SJSA1 (cell line): ENCODE measurements at regions not wholly inside any gene's neighbourhood (a gene's known extent, or its start where the extent isn't known, plus 50 kb on each side); places are given as distances from the start of the nearest gene placed in this dataset.

ENCODE experiments used
- DNase-seq, 2 experiments: peaks; one replicate each; pipeline ENCODE4 v3.0.0-alpha.2; 2015 to 2020; ENCODE audit warnings: low spot score in 2 of 2, low read depth in 1 of 2
- H3K27ac ChIP-seq: fragments of 250-450 bp; sonication (Bioruptor Pico); 2 replicates; pipeline ENCODE4 v1.5.1; 2020; ENCODE audit warnings: mild to moderate bottlenecking, moderate library complexity
- H3K27me3 ChIP-seq: fragments of 250-450 bp; sonication (Bioruptor Pico); replicated peaks from 2 replicates; pipeline ENCODE4 v1.5.1; 2020; ENCODE audit warnings: mild to moderate bottlenecking, moderate library complexity
- H3K36me3 ChIP-seq: fragments of 250-450 bp; sonication (Bioruptor Pico); 2 replicates; pipeline ENCODE4 v1.5.1; 2020; ENCODE audit warnings: mild to moderate bottlenecking
- H3K4me1 ChIP-seq: fragments of 250-450 bp; sonication (Bioruptor Pico); replicated peaks from 2 replicates; pipeline ENCODE4 v1.6.1; 2021; ENCODE audit warnings: mild to moderate bottlenecking
- H3K4me3 ChIP-seq: fragments of 250-450 bp; sonication (Bioruptor Pico); 2 replicates; pipeline ENCODE4 v1.5.1; 2020; ENCODE audit warnings: mild to moderate bottlenecking
- H3K9me3 ChIP-seq: fragments of 250-450 bp; sonication (Bioruptor Pico); replicated peaks from 2 replicates; pipeline ENCODE4 v1.5.1; 2020; ENCODE audit warnings: mild to moderate bottlenecking

DNA sequence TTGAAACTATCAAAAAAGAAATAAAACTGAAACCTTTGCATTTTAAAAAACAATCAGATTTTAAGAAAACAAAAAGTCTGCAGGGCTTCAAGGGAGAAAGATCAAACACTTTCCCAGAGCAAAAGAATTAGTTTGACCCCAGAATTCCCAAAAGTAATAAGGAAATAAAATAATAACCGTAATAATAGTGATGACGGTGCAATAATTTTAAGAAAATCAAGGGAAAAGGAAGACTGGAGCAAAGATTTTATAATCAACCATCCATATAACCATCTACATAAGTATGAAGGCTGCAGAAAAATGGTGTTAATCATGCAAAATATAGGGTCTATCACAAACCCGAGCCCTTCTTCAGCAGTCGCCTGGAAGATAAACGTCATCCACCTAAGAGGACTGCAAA lies 634.8 kb downstream of the GALR1 start:
- peaks cover 3% of the 10 kb centered on the region for H3K9me3 ChIP-seq
- no peak for DNase-seq
- no peak overlapping the region for H3K4me3 ChIP-seq
- H3K36me3 ChIP-seq, result no peaks in the 10 kb centered on the region
- H3K27me3 ChIP-seq, result no peaks in the 10 kb centered on the region
- no peak overlapping the region for H3K27ac ChIP-seq
- no peaks in the 10 kb centered on the region for H3K4me1 ChIP-seq

DNA sequence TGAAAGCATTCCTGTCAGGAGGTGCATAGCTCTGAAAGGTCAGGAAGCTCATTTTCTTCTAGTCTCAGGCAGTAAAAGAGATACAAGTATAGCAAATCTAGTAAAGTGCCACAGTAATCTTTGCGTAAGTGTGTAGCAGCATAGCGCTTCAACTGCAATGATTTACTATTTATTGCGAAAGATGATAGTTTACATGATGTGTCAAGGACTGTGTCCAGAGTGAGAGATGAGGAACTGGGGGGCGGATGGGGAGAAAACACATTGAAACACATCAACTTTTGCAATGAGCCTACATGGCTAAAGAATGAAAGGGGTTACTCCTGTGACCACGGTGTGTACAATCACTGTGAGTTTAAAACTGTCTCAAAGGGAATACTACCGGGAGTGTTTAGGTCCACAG lies 644.4 kb downstream of the GALR1 start:
- Histone ChIP-seq H3K27me3 (no peaks in the 10 kb centered on the region), H3K36me3 (no peaks in the 10 kb centered on the region), H3K9me3 (peaks cover 8% of the 10 kb centered on the region; the same call in 1 of the 2 replicates), H3K27ac (no peak overlapping the region), H3K4me3 (no peak overlapping the region), H3K4me1 (no peaks in the 10 kb centered on the region)
- DNase-seq, result no peak

DNA sequence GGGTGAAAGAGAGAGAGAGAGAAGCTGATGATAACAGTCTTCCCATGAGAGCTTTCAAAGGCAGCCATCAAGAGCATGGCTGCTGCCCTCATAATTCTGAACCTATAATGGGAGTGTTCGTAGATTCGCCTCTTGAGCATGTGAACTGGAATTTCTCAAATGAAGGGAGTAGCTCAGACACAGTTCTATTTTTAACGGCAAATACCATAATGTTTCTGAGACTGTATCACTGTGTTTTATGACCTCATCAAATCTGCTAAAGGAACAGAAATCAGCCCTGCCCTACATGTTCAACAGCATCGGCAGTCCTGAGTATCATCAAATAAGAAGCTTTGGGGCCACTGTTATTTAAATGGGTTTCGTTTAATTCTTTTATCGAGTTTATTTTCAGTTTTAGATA lies 645.6 kb downstream of the GALR1 start:
- Histone ChIP-seq H3K36me3 (no peaks in the 10 kb centered on the region), H3K27ac (no peak overlapping the region), H3K27me3 (no peaks in the 10 kb centered on the region), H3K9me3 (peaks cover 8% of the 10 kb centered on the region; the same call in 1 of the 2 replicates), H3K4me3 (no peak overlapping the region), H3K4me1 (no peaks in the 10 kb centered on the region)
- DNase-seq, result no peak

DNA sequence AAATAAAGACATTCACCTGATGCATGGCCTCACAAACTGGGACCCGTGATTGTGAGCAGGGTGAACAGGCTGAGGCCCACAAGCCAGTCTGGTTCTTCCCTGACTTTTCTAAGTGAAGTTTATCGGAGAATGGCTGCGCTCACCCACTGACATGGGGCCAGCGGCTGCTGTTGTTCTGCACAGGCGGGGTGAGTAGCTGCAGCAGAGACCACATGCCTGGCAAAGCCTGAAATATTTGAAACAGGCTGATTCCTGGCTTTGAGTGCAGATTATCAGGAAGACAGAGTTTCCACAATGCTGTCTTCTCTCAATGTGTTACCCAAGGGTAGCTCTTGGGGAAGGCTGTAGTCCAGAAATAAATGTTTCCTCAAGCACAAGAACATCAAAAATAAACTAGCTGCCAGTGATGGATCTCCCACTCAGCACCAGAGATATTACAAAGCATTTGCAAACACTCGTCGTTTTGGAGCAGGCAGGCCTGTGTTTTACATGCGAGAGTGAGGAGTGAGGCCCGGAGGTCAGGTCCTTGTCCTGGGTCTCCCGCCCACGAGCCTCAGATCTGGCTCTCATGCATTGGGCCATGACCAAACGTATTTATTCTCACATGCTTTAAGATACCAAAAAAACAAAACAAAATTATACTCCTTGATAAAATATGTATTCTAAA lies 647.1 kb downstream of the GALR1 start:
- no peak for DNase-seq
- no peaks in the 10 kb centered on the region for H3K4me1 ChIP-seq
- no peak overlapping the region for H3K27ac ChIP-seq
- no peak overlapping the region for H3K4me3 ChIP-seq
- no peaks in the 10 kb centered on the region for H3K27me3 ChIP-seq
- peaks cover 8% of the 10 kb centered on the region; the same call in 1 of the 2 replicates for H3K9me3 ChIP-seq
- H3K36me3 ChIP-seq, result no peaks in the 10 kb centered on the region

DNA sequence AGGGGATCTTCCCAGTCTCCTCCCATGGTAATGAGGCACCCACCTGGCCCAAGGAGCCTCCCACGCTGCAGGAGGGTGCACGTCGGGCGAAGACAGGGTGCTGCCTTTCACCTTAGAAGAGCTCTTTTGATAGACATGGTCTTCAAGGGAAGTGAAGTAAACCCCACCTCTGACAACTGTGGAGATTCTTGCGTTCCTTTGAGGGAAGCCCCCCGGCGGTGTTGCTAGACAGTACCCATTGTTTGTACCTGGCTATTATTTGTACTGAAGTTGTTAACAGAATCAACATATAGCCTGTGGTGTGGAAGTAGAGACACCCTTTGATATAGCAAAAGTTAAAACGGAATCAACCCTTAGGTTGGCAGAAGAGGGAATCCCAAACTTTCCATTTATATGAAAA lies 648.0 kb downstream of the GALR1 start:
- Histone ChIP-seq H3K4me3 (no peak overlapping the region), H3K36me3 (no peaks in the 10 kb centered on the region), H3K9me3 (peaks cover 8% of the 10 kb centered on the region; the same call in 1 of the 2 replicates), H3K27me3 (no peaks in the 10 kb centered on the region), H3K27ac (no peak overlapping the region), H3K4me1 (no peaks in the 10 kb centered on the region)
- no peak for DNase-seq

DNA sequence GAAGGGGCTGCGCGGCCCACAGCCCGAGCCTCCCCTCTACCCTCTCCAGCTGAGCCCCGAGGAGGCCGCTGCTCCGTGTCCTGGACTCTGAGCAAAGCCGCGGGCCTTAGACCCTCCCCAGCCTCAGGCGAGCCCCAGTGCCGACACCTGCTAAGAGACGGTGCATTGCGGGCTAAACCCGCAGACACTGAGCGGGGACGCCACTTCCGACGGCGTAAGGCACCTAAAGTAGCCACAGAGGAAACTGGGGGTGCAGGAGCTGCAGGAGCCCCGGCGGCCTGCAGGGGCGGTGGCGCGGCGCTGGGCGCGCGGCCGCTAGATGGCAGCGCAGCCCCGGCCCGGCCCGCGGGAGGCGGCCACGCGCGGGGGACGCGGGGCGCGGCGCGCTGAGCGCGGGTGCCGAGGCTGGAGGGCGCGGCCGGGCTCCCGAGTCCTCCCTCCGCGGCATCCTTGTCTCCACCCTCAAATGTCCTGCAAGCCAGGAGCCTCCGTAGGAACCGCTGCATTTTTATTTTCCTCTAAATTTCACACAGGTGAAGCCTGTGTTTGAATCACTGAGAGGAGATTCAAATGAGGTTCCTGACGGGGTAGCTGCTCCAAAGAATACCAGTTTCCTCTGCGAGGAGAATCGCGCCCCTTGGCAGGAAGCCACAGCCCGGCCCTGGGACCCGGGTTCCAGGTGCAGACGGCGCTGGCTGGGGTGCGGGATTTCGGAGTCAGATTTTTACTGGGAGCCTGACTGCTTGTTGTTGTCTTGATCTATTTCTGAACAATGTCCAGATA lies 650.5 kb downstream of the GALR1 start:
- no peaks in the 10 kb centered on the region for H3K4me1 ChIP-seq
- DNase-seq, result no peak
- H3K27ac ChIP-seq, result no peak overlapping the region
- H3K27me3 ChIP-seq, result no peaks in the 10 kb centered on the region
- no peak overlapping the region for H3K4me3 ChIP-seq
- H3K36me3 ChIP-seq, result no peaks in the 10 kb centered on the region
- H3K9me3 ChIP-seq, result no peaks in the 10 kb centered on the region; the same call in 1 of the 2 replicates

DNA sequence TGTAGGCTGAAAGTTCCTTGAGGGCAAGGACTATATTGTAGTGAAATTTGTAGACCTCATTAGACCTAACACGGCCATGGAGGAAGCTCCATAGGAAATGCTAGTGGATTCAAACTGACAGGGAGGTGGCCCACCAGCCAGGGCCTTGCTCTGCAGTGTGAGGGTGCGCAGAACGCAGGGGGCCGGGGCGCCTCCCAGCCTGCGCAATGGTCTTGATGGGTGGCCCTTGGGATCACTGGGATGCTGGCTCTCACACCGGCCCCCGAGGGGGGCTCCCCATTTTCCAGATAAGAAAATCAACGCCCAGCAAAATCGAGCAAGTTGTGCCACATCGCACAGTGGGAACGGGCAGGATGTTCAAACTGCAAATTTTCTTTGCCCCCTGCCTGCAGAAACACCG lies 655.4 kb downstream of the GALR1 start:
- no peaks in the 10 kb centered on the region for H3K36me3 ChIP-seq
- H3K4me1 ChIP-seq, result no peaks in the 10 kb centered on the region
- no peaks in the 10 kb centered on the region; the same call in 1 of the 2 replicates for H3K9me3 ChIP-seq
- no peak overlapping the region for H3K27ac ChIP-seq
- H3K4me3 ChIP-seq, result no peak overlapping the region
- no peak for DNase-seq
- H3K27me3 ChIP-seq, result no peaks in the 10 kb centered on the region

DNA sequence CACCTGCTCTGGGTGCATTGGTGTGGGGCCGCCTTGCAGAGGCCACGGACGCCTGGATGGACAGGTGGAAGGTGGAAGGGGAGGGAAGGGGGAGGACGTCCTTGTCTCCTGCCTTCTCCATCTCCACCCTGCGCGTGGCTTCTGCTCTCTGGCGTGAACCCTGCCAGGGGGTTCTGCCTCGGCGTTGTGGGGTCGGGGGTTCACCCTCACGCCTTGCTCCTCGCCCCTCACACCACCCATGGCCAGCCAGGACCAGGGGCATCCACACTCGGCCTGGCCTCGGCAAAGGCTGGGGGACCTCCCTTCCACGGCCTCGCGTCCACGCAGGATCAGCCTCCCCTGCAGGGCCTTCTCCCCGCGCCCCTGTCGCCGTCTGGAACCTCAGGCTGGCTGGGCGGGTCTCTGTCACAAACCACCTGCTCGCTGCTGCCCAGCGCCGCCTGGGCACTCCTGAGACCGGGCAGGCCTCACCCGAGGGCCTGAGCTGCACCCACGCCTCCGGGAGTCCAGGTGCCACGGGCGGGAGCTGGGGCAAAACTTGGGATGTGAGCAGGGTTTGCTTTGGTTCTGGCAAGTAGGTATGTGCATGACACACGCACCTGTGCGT lies 655.9 kb downstream of the GALR1 start:
- H3K9me3 ChIP-seq, result no peaks in the 10 kb centered on the region
- H3K36me3 ChIP-seq, result no peaks in the 10 kb centered on the region
- no peaks in the 10 kb centered on the region for H3K27me3 ChIP-seq
- H3K4me1 ChIP-seq, result no peaks in the 10 kb centered on the region
- no peak overlapping the region for H3K27ac ChIP-seq
- H3K4me3 ChIP-seq, result no peak overlapping the region
- no peak for DNase-seq

DNA sequence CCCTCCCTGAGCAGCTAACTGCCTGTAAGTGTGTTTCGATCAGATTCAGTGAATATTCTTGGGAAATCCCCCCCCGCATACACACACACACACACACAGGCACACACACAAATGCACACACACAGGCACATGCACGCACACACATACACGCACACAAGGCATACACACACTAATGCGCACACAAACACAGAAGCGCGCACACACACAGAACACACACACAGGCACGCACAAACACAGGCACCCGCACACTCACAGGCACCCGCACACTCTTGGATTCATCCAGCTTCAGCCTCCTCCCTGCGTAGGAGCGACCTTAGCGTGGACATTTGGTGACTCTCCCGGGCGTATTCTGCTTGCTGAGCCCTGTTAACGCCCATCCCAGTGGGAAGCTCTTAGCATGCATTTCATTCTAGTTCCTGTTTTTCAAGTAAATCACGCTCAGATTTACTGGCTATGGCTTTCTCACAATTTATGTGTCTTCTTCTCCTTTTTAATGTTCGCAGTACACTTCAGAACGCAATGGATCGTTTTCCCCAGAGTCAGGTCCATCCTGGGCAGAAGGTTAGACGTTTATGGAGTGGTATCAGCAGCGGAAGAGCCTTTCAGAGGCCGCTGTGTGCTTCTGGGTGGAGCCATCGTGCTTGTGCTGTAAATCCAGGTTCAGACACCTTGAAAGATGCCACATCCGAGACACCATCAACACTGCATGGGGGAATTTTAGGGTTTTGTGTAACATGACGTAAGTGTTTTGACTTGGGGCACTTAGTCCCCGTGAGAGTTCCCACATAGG lies 656.6 kb downstream of the GALR1 start:
- Histone ChIP-seq H3K27me3 (no peaks in the 10 kb centered on the region), H3K27ac (no peak overlapping the region), H3K4me1 (no peaks in the 10 kb centered on the region), H3K9me3 (no peaks in the 10 kb centered on the region), H3K36me3 (no peaks in the 10 kb centered on the region), H3K4me3 (no peak overlapping the region)
- DNase-seq, result no peak

DNA sequence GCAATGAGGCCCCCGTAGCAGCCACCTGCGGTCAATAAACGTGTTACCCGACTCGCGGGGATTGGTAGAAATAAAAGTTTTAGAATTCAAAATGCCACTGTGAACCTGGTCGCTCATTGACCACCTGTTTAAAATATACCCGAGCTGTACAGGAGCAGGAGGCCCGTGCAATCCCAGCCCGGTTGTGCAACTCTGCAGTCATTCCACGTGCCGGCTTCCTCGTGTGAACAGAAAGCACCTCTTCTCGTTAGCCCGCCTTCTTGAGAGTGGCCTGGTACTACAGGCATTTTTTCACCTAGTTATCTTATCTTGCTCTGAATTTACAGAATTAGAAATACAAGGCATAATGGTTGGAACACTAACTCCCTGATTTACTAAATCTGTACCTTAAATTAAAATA lies 660.7 kb downstream of the GALR1 start:
- H3K27me3 ChIP-seq, result no peaks in the 10 kb centered on the region
- no peak overlapping the region for H3K4me3 ChIP-seq
- no peak overlapping the region for H3K27ac ChIP-seq
- H3K9me3 ChIP-seq, result no peaks in the 10 kb centered on the region
- H3K4me1 ChIP-seq, result no peaks in the 10 kb centered on the region
- no peak for DNase-seq
- H3K36me3 ChIP-seq, result no peaks in the 10 kb centered on the region

DNA sequence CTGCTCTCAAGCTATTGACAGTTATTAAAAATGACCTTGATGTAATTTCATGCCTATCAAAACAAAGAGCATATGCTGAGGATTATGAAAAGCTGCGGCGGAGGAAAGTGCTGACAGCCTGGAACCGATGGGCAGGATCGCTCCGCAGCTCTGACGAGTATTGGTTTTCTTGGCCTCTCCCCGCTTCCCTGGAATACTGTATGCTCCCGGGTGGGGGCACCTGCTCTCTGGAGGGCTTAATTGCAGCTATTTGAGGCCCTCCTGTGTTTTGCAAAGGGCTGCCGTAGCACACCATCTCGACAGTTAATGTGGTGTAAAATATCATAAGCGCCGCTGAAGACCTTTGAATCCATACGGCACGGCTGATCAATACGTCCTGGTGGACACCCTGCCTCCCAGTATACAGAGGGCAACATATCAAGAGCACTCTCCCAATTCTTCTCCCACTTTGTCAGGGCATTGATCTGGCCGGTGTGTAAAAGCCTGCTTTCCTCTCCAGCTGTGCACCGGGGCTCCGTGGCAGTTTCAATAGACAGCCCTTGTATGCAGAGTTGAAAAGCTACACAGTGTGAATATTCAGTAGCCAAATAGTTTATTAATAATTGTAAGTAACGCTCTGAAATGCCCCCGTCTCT lies 662.4 kb downstream of the GALR1 start:
- Histone ChIP-seq H3K27me3 (no peaks in the 10 kb centered on the region), H3K4me1 (no peaks in the 10 kb centered on the region), H3K9me3 (no peaks in the 10 kb centered on the region), H3K36me3 (no peaks in the 10 kb centered on the region), H3K4me3 (no peak overlapping the region), H3K27ac (no peak overlapping the region)
- no peak for DNase-seq

DNA sequence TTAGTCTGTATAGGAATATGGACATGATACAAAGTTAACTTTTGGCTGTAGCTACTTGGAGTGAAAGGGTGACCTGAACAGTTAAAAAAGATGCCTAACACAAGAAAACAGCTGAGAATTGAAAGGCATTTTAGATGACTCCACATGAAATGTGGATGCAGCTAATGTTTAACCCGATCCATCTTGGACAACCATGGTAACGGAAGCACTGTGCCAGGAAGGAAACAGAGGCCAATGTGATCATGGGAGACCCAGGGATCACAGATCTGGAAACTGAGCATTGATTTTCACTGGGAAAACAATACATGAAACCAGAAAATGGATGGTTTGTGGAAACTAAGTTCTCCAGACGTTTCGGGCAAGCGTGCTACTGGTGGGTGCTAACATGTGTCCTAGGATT lies 669.1 kb downstream of the GALR1 start:
- no peak overlapping the region for H3K4me3 ChIP-seq
- DNase-seq, result no peak

DNA sequence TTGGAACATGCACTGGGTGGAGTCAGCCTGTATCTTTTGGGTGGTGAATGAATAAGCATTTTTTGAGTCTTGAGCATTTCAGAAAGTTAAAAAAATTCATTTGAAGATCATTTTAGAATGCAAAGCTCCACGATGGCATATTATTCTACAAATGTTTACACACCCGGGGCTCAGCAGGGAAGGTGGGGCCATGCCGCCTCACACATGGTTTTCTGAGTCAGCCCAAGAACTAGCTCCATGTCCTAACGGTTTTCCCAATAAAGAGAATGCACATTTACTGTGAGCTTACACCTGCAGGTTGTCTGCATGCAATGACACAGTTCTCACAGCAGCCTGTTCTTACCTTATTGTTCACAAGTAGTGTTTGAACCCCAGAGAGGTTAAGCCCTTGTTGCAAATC lies 670.3 kb downstream of the GALR1 start:
- Histone ChIP-seq H3K36me3 (no peaks in the 10 kb centered on the region), H3K4me1 (no peaks in the 10 kb centered on the region), H3K4me3 (no peak overlapping the region), H3K9me3 (no peaks in the 10 kb centered on the region; the same call in 1 of the 2 replicates), H3K27ac (no peak overlapping the region), H3K27me3 (no peaks in the 10 kb centered on the region)
- DNase-seq, result no peak

More for the DNA sequence above, 669.1 kb downstream of the GALR1 start:
- no peaks in the 10 kb centered on the region; the same call in 1 of the 2 replicates for H3K9me3 ChIP-seq
- H3K27me3 ChIP-seq, result no peaks in the 10 kb centered on the region
- H3K36me3 ChIP-seq, result no peaks in the 10 kb centered on the region
- H3K27ac ChIP-seq, result no peak overlapping the region
- no peaks in the 10 kb centered on the region for H3K4me1 ChIP-seq
